IMR-90 (cell line): ENCODE measurements at regions not wholly inside any gene's neighbourhood (a gene's known extent, or its start where the extent isn't known, plus 50 kb on each side); places are given as distances from the start of the nearest gene placed in this dataset.

Experiments
- ATAC-seq: fragments of 200-7000 bp; cut with Tn5 transposase; 2 replicates; pipeline ENCODE4 v1.9.1; 2020; ENCODE audit warnings: low read depth, mild to moderate bottlenecking, moderate library complexity
- BruUV-seq: library from RNA; stranded (reverse); fragments of 400-500 nt; replicated peaks from 2 replicates; lab custom pipeline; 2021; lab: Mats Ljungman, UMichigan
- CTCF ChIA-PET: fragments of 300-600 bp; formaldehyde crosslinking; extraction: SDS; loops from one replicate; lab custom pipeline; 2021; ENCODE audit warnings: antibody characterized with exemption; lab: Yijun Ruan, JAX
- POLR2A ChIA-PET: fragments of 300-600 bp; sonication (Branson Sonifier 250); formaldehyde crosslinking; loops from one replicate; lab custom pipeline; 2022; ENCODE audit warnings: antibody characterized with exemption; ENCODE audit not compliant: unreplicated experiment; lab: Charles Lee
- DNase-seq: peaks from one replicate; pipeline ENCODE4 v3.0.0; 2013
- H2AFZ ChIP-seq: replicated peaks from 2 replicates; pipeline ENCODE3; 2013; ENCODE audit warnings: low read length, mild to moderate bottlenecking; ENCODE audit not compliant: poor library complexity
- H2AK5ac ChIP-seq: 2 replicates; pipeline ENCODE4 v1.6.1; 2013; ENCODE audit warnings: low read depth, low read length, inconsistent platforms
- H2AK9ac ChIP-seq: replicated peaks from 2 replicates; pipeline ENCODE3; 2013; ENCODE audit warnings: mild to moderate bottlenecking, low read depth, low read length, moderate library complexity; ENCODE audit not compliant: poor library complexity
- H2BK120ac ChIP-seq: 2 replicates; pipeline ENCODE4 v1.6.1; 2013; ENCODE audit warnings: low read depth, low read length, inconsistent platforms
- H2BK15ac ChIP-seq: 3 replicates; pipeline ENCODE4 v1.6.1; 2013; ENCODE audit warnings: low read depth, low read length, inconsistent platforms
- H2BK20ac ChIP-seq: 2 replicates; pipeline ENCODE4 v1.6.1; 2013; ENCODE audit warnings: low read depth, mild to moderate bottlenecking, inconsistent platforms, low read length, moderate library complexity
- H2BK5ac ChIP-seq: 2 replicates; pipeline ENCODE4 v1.6.1; 2013; ENCODE audit warnings: mild to moderate bottlenecking, low read depth, low read length, inconsistent platforms; ENCODE audit not compliant: poor library complexity, severe bottlenecking
- H3K14ac ChIP-seq: replicated peaks from 2 replicates; pipeline ENCODE4 v1.6.1; 2013; ENCODE audit warnings: low read depth, low read length, inconsistent platforms
- H3K18ac ChIP-seq: 2 replicates; pipeline ENCODE4 v1.6.1; 2013; ENCODE audit warnings: low read depth, low read length, control low read depth
- H3K23ac ChIP-seq: 2 replicates; pipeline ENCODE4 v1.6.1; 2013; ENCODE audit warnings: low read depth, low read length, inconsistent platforms
- H3K27ac ChIP-seq: 2 replicates; pipeline ENCODE4 v1.5.1; 2013; ENCODE audit warnings: mild to moderate bottlenecking, control low read depth, low read length; ENCODE audit not compliant: insufficient read depth
- H3K27me3 ChIP-seq: 2 replicates; pipeline ENCODE4 v1.6.1; 2013; ENCODE audit warnings: low read length; ENCODE audit not compliant: control insufficient read depth, insufficient read depth
- H3K36me3 ChIP-seq: 2 replicates; pipeline ENCODE4 v1.6.1; 2013; ENCODE audit warnings: low read length, mixed read lengths; ENCODE audit not compliant: control insufficient read depth, insufficient read depth
- H3K4ac ChIP-seq: 2 replicates; pipeline ENCODE4 v1.6.1; 2013; ENCODE audit warnings: low read depth, low read length, inconsistent platforms
- H3K4me1 ChIP-seq: 2 replicates; pipeline ENCODE4 v1.6.1; 2013; ENCODE audit warnings: low read length, mixed read lengths; ENCODE audit not compliant: control insufficient read depth, insufficient read depth
- H3K4me2 ChIP-seq: 2 replicates; pipeline ENCODE4 v1.6.1; 2013; ENCODE audit warnings: low read depth, mild to moderate bottlenecking, control low read depth, low read length, moderate library complexity
- H3K4me3 ChIP-seq: 2 replicates; pipeline ENCODE4 v1.5.1; 2013; ENCODE audit warnings: low read depth, mild to moderate bottlenecking, control low read depth, low read length, moderate library complexity; ENCODE audit not compliant: insufficient read depth
- H3K56ac ChIP-seq: 2 replicates; pipeline ENCODE4 v1.6.1; 2013; ENCODE audit warnings: low read length, inconsistent platforms; ENCODE audit not compliant: insufficient read depth; ENCODE audit errors: extremely low read depth
- H3K79me1 ChIP-seq, 2 experiments: 2 replicates each; pipeline ENCODE4 v1.6.1; 2013; ENCODE audit warnings: low read length in 2 of 2, inconsistent platforms in 1 of 2, low read depth in 1 of 2
- H3K9ac ChIP-seq: 2 replicates; pipeline ENCODE4 v1.6.1; 2013; ENCODE audit warnings: low read depth, low read length, control low read depth
- H3K9me1 ChIP-seq: 2 replicates; pipeline ENCODE4 v1.6.1; 2013; ENCODE audit warnings: low read length, inconsistent platforms; ENCODE audit not compliant: insufficient read depth
- H3K9me3 ChIP-seq: 2 replicates; pipeline ENCODE4 v1.6.1; 2013; ENCODE audit warnings: low read length; ENCODE audit not compliant: control insufficient read depth, insufficient read depth
- H4K20me1 ChIP-seq: 2 replicates; pipeline ENCODE4 v1.6.1; 2013; ENCODE audit warnings: low read length, inconsistent platforms; ENCODE audit not compliant: insufficient read depth
- H4K5ac ChIP-seq: 2 replicates; pipeline ENCODE4 v1.6.1; 2013; ENCODE audit warnings: mild to moderate bottlenecking, low read depth, low read length, control low read depth
- H4K8ac ChIP-seq, 2 experiments: 2 replicates each; pipeline ENCODE4 v1.6.1; 2013; ENCODE audit warnings: low read depth in 2 of 2, low read length in 2 of 2, control low read depth in 1 of 2, inconsistent platforms in 1 of 2
- H4K91ac ChIP-seq: 2 replicates; pipeline ENCODE4 v1.6.1; 2013; ENCODE audit warnings: low read depth, low read length, inconsistent platforms; ENCODE audit not compliant: insufficient read depth
- BHLHE40 ChIP-seq: fragments of 150-350 bp; IDR thresholded peaks from 2 replicates; pipeline ENCODE4 v1.6.1; 2016; ENCODE audit warnings: mild to moderate bottlenecking, low read depth, low read length
- CEBPB ChIP-seq: IDR thresholded peaks from 2 replicates; pipeline ENCODE4 v1.6.1; 2012; ENCODE audit warnings: low read depth, low read length, improper control_type of control experiment
- MAFK ChIP-seq: IDR thresholded peaks from 2 replicates; pipeline ENCODE4 v1.6.1; 2012; ENCODE audit warnings: low read depth, low read length, improper control_type of control experiment
- RFX5 ChIP-seq: IDR thresholded peaks from 2 replicates; pipeline ENCODE4 v1.8.0; 2012; ENCODE audit warnings: low read depth, mild to moderate bottlenecking, low read length, moderate library complexity
- SMC3 ChIP-seq: fragments of 150-350 bp; IDR thresholded peaks from 2 replicates; pipeline ENCODE4 v1.6.1; 2016; ENCODE audit warnings: low read depth, mild to moderate bottlenecking, antibody characterized with exemption, low read length, moderate library complexity
- dilution Hi-C: fragments of 300-500 bp; cut with HindIII; formaldehyde crosslinking; loops from one replicate; pipeline ENCODE4 v1.14.3; 2018; ENCODE audit warnings: low sequenced_read_pairs; ENCODE audit not compliant: unreplicated experiment
- in situ Hi-C: fragments of 300-500 bp; cut with MboI; formaldehyde crosslinking; loops from 3 replicates; pipeline ENCODE4 v1.14.3; 2019; ENCODE audit warnings: low sequenced_read_pairs, inconsistent platforms, mixed read lengths
- intact Hi-C: fragments of 100-400 bp; cut with micrococcal nuclease; formaldehyde crosslinking; loops from 2 replicates; pipeline ENCODE4 v1.10.0; 2022

- no peaks in the 10 kb centered on the region for H3K9me1 ChIP-seq
- H3K18ac ChIP-seq = no peak overlapping the region
- no peak overlapping the region for H2BK20ac ChIP-seq
- H4K20me1 ChIP-seq = no peaks in the 10 kb centered on the region
- H3K27ac ChIP-seq = no peak overlapping the region
- no peak overlapping the region for H4K91ac ChIP-seq
- no peak for ATAC-seq
- H3K27me3 ChIP-seq = no peaks in the 10 kb centered on the region
- H3K36me3 ChIP-seq = no peaks in the 10 kb centered on the region
- no peak overlapping the region for H3K4ac ChIP-seq
- H3K56ac ChIP-seq = no peak overlapping the region
- dilution Hi-C loops (no loop called here), intact Hi-C loops (no loop called here), in situ Hi-C loops (no loop called here)
- no peak overlapping the region for H3K14ac ChIP-seq
- DNase-seq = no peak
- TF ChIP-seq CEBPB = no peak
- no peak for TF ChIP-seq RFX5
- no peak for TF ChIP-seq BHLHE40
- TF ChIP-seq MAFK = no peak
- TF ChIP-seq SMC3 = no peak
- no TSS peak for BruUV-seq
- H3K23ac ChIP-seq = no peak overlapping the region
- H3K4me3 ChIP-seq = no peak overlapping the region
- no peak overlapping the region for H4K8ac ChIP-seq
- H2AFZ ChIP-seq = no peak overlapping the region
- no peak overlapping the region for H2BK5ac ChIP-seq
- no peak overlapping the region for H2AK9ac ChIP-seq
- ChIA-PET CTCF (no interaction called here), POLR2A (no interaction called here)
- no peak overlapping the region for H4K5ac ChIP-seq
- H3K4me2 ChIP-seq = no peak overlapping the region
- H3K4me1 ChIP-seq = no peaks in the 10 kb centered on the region
- no peak overlapping the region for H2BK120ac ChIP-seq
- no peaks in the 10 kb centered on the region for H3K79me1 ChIP-seq
- peaks cover 5% of the 10 kb centered on the region for H3K9me3 ChIP-seq
- no peak overlapping the region for H2BK15ac ChIP-seq
- no peak overlapping the region for H2AK5ac ChIP-seq
- no peak overlapping the region for H3K9ac ChIP-seq
These were observed 488.0 kb downstream of the CBLN2 start for GRCh38 chr18:72056171-72056570.
